H7 (cell line): ENCODE measurements at regions not wholly inside any gene's neighbourhood (a gene's known extent, or its start where the extent isn't known, plus 50 kb on each side); places are given as distances from the start of the nearest gene placed in this dataset.
A peak's percentile ranks its signal among the peaks of the same experiment; 100 is the strongest.
"Not testable (repeated sequence)": the region's sequence is repeated elsewhere in the genome, so short reads cannot be mapped to it uniquely, and the experiment has no call there.

Source experiments
- DNase-seq: peaks from one replicate; pipeline ENCODE4 v3.0.0; 2012
- H3K27me3 ChIP-seq: 2 replicates; pipeline ENCODE4 v1.6.0; 2011; ENCODE audit warnings: mild to moderate bottlenecking, low read length; ENCODE audit not compliant: control insufficient read depth, insufficient read depth
- H3K36me3 ChIP-seq: replicated peaks from 2 replicates; pipeline ENCODE4 v1.5.1; 2011; ENCODE audit warnings: low read length; ENCODE audit not compliant: control insufficient read depth, insufficient read depth
- H3K4me3 ChIP-seq: 2 replicates; pipeline ENCODE4 v1.5.1; 2011; ENCODE audit warnings: low read depth, mild to moderate bottlenecking, control low read depth, low read length, moderate library complexity; ENCODE audit not compliant: insufficient read depth

DNA sequence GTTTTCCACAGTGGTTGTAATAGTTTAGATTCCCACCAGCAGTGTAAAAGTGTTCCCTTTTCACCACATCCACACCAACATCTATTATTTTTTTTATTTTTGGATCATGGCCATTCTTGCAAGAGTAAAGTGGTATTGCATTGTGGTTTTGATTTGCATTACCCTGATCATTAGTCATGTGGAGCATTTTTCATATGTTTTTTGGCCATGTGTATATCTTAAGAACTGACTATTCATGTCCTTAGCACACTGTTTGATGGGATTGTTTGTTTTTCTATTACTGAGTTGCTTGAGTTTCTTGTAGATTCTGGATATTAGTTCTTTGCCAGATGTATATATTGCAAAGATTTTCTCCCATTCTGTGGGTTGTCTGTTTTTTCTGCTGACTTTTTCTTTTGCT lies 820.1 kb downstream of the TENT5A start:
- H3K36me3 ChIP-seq: no peaks in the 10 kb centered on the region
- DNase-seq: no peak
- H3K27me3 ChIP-seq: no peaks in the 10 kb centered on the region
- no peak overlapping the region for H3K4me3 ChIP-seq

GRCh38 chr6:80930376-80930775 lies 822.1 kb downstream of the TENT5A start:
- Histone ChIP-seq H3K27me3 (no peaks in the 10 kb centered on the region), H3K36me3 (no peaks in the 10 kb centered on the region)
- peak; percentile 0 for DNase-seq

GRCh38 chr6:80923816-80924215 lies 817.3 kb downstream of the BCKDHB start:
- DNase-seq: no peak
- Histone ChIP-seq H3K4me3 (no peak overlapping the region), H3K36me3 (no peaks in the 10 kb centered on the region), H3K27me3 (no peaks in the 10 kb centered on the region)

More at GRCh38 chr6:80930376-80930775, 822.1 kb downstream of the TENT5A start:
- no peak overlapping the region for H3K4me3 ChIP-seq

DNA sequence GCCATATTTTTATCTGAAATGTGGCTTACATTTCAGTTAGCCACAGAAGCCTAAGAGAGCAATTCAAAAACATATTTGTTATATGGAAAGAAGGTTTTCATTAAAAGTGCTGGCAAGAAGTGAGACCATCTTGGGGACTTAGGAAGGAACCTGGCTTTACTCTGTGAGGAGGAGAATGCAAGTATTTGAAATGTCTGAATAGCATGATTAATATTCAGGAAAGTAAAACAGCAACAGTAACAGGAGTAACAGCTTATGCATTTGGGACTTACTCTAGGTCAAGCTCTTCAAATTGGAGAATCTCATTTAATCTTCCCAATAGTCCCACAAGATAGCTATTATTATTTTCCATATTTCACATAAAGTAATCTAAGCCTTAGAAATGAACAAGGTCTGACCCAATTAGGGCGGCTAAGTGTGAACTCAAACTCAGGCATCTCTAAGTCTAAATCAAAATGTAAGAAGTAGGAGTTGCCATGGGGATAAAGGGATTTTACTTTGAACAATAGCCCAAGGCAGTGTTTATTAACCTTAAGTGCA lies 816.5 kb downstream of the BCKDHB start:
- Histone ChIP-seq H3K27me3 (no peaks in the 10 kb centered on the region), H3K4me3 (no peak overlapping the region), H3K36me3 (no peaks in the 10 kb centered on the region)
- no peak for DNase-seq

GRCh38 chr6:80921861-80922460 lies 815.5 kb downstream of the BCKDHB start:
- Histone ChIP-seq H3K4me3 (no peak overlapping the region), H3K27me3 (no peaks in the 10 kb centered on the region), H3K36me3 (no peaks in the 10 kb centered on the region)
- DNase-seq: no peak

DNA sequence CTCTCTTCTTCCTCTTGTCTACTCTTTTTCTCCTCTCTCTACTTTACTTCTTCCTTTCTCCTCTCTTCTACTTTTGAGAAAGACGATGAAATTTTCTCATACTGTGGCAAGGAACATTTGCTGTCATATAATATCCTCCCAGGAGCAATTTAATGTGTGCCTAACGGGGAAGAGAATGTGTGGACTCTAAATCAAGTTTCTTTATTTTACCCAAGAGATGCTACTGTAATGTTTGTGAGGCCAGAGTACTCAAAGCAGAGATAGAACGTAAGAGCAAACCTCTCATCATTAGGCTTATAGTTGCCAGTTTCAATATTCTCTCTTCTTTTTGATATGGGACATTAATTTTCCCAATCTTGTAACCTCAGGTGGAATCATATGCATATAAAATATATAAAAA lies 801.4 kb downstream of the BCKDHB start:
- DNase-seq: no peak
- H3K36me3 ChIP-seq: no peaks in the 10 kb centered on the region
- H3K4me3 ChIP-seq: no peak overlapping the region
- H3K27me3 ChIP-seq: no peaks in the 10 kb centered on the region

- no peak overlapping the region for H3K4me3 ChIP-seq
- H3K36me3 ChIP-seq: no peaks in the 10 kb centered on the region
- no peak for DNase-seq
- H3K27me3 ChIP-seq: no peaks in the 10 kb centered on the region
Measured at GRCh38 chr6:80903711-80904110, 797.2 kb downstream of the BCKDHB start.

GRCh38 chr6:80886475-80886874 lies 780.0 kb downstream of the BCKDHB start:
- H3K36me3 ChIP-seq: no peaks in the 10 kb centered on the region
- H3K27me3 ChIP-seq: no peaks in the 10 kb centered on the region
- no peak overlapping the region for H3K4me3 ChIP-seq
- DNase-seq: no peak

GRCh38 chr6:80872951-80873308 lies 766.5 kb downstream of the BCKDHB start:
- Histone ChIP-seq H3K4me3 (no peak overlapping the region), H3K36me3 (no peaks in the 10 kb centered on the region), H3K27me3 (no peaks in the 10 kb centered on the region)
- DNase-seq: no peak

DNA sequence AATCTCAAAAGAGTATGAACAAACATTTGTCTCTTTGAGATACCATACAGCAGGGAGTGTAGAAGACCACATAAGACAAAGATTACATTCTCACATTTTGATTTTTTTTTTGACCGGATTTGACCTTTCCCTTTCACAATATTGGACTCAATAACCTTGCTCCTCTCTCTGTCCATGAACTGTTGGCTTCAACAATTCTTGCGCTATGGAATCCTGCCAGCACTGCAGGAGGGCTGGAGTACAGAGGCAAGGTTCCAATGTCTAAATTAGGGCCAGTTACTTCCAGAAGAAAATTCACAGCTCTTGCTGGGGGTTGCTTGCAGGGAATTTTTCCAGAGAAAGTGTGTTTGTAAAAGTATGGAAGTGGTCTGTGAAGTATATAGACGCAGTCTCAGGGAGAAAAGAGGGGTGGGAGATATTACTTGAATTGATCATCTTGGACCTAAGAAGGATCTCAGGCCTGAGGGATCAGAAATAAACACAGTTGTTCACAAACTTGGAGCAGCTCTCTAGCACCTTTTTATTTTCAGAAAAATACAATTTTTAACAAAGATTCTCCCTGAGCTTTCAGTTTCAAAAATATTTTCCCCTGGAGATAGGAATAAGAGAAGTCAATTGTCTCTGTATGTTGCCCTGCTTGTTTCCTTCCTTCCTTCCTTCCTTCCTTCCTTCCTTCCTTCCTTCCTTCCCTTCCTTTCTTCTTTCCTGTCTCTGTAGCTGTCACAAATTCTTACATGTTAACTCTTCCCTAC lies 765.9 kb downstream of the BCKDHB start:
- no peaks in the 10 kb centered on the region for H3K27me3 ChIP-seq
- no peaks in the 10 kb centered on the region for H3K36me3 ChIP-seq
- DNase-seq: no peak
- H3K4me3 ChIP-seq: no peak overlapping the region

GRCh38 chr6:80862756-80863155 lies 756.3 kb downstream of the BCKDHB start:
- no peaks in the 10 kb centered on the region for H3K27me3 ChIP-seq
- DNase-seq: no peak
- no peak overlapping the region for H3K4me3 ChIP-seq
- no peaks in the 10 kb centered on the region for H3K36me3 ChIP-seq

GRCh38 chr6:80860107-80860506 lies 753.6 kb downstream of the BCKDHB start:
- DNase-seq: no peak
- H3K27me3 ChIP-seq: no peaks in the 10 kb centered on the region

DNA sequence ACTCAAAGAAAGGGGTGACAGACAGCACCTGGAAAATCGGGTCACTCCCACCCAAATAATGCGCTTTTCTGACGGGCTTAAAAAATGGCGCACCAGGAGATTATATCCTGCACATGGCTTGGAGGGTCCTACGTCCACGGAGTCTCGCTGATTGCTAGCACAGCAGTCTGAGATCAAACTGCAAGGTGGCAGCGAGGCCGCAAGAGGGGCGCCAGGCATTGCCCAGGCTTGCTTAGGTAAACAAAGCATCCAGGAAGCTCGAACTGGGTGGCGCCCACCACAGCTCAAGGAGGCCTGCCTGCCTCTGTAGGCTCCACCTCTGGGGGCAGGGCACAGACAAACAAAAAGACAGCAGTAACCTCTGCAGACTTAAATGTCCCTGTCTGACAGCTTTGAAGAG lies 741.5 kb downstream of the BCKDHB start:
- H3K27me3 ChIP-seq, DNase-seq, H3K36me3 ChIP-seq, H3K4me3 ChIP-seq: not testable (repeated sequence)

More at GRCh38 chr6:80860107-80860506, 753.6 kb downstream of the BCKDHB start:
- no peak overlapping the region for H3K4me3 ChIP-seq
- H3K36me3 ChIP-seq: no peaks in the 10 kb centered on the region

GRCh38 chr6:80832337-80832736 lies 725.9 kb downstream of the BCKDHB start:
- Histone ChIP-seq H3K27me3 (no peaks in the 10 kb centered on the region), H3K36me3 (no peaks in the 10 kb centered on the region), H3K4me3 (no peak overlapping the region)
- DNase-seq: no peak

DNA sequence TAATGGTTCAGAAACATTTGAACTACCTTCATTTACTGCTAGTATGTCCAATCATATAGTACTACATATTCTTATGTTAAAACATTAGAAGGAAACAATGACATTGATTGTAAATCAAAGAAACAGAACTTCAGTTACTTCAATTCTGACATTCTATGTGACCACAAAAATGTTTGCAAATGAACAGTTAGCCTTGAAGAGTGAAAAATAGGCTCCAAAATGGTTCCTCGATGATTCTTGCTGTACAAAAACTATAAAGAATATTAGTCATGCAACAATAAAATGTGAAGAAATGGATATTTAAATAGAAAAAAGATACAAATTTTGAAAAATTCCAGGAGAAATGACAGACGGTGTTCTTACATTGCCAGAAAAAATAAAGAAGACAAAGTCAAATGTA lies 686.9 kb downstream of the BCKDHB start:
- Histone ChIP-seq H3K36me3 (no peaks in the 10 kb centered on the region), H3K4me3 (no peak overlapping the region), H3K27me3 (no peaks in the 10 kb centered on the region)
- no peak for DNase-seq
